HG02571 (cell line): ENCODE measurements at regions not wholly inside any gene's neighbourhood (a gene's known extent, or its start where the extent isn't known, plus 50 kb on each side); places are given as distances from the start of the nearest gene placed in this dataset.

Source experiments
- ATAC-seq: cut with Tn5 transposase; IDR thresholded peaks from one replicate; pipeline ENCODE4 v1.9.1; 2021; ENCODE audit warnings: mild to moderate bottlenecking, moderate library complexity; ENCODE audit not compliant: unreplicated experiment

DNA sequence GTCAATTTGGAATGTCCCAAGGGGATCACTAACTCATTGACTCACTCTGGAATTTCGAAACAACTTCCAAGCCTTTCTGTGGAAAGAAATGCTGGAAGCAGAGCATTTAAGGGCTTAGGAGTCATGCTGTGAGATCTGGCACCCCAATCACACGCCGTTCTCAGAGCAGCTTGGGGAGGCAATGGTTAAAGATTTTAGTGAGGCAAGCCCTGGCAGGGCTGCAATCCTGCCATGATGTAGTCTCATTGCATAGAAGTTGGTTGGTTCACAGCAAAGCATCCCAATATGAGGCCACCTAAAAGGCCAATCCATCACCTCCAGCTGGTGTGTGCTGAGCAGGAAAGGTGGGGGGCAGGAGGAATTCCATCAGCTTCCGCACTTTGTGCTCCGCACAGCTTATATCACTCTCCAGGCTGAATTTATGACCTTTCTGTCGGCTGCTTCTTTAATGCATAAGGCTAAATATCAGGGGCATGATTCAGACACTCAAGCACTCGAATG lies 1043.9 kb upstream of the POU3F3 start:
- no peak for ATAC-seq

- ATAC-seq = no peak
These were observed 1043.0 kb upstream of the POU3F3 start for GRCh38 chr2:103810875-103811274.

DNA sequence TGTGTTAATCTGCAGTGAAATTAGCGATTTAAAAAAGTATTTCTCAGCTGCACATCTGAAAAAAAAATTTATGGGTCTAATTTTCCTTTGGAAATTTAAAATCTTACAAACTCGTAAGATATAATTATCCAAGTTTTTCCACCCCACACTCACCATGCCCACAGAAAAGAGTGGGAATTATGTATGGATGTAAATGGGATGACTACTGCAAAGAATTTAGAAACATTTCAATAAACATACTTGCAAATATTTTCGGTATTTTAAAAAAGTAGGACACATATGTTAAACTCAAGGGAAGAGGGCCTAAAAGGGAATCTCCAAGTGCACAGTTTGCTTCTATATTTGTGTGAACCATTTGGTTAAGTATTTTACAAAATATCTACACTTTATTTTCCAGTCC lies 1039.9 kb upstream of the POU3F3 start:
- no peak for ATAC-seq

DNA sequence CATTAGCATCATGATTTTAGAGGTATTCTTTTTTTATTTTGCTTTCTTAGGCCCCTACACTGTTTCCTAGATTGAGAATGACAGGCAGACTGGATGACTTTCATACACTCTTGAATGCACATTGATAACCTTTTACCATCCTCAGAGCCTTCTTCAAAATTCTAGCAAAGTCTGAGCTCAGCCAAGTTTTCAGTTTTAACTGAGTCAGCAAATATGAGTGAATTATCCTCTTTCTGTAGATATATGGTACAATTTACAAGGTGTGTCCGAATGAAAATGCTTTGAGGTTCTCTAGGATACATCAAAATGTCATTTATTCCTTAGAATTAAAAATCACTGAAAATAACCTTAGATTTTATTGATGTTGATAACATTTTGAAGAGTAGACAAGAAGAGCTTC lies 1038.2 kb upstream of the POU3F3 start:
- no peak for ATAC-seq

DNA sequence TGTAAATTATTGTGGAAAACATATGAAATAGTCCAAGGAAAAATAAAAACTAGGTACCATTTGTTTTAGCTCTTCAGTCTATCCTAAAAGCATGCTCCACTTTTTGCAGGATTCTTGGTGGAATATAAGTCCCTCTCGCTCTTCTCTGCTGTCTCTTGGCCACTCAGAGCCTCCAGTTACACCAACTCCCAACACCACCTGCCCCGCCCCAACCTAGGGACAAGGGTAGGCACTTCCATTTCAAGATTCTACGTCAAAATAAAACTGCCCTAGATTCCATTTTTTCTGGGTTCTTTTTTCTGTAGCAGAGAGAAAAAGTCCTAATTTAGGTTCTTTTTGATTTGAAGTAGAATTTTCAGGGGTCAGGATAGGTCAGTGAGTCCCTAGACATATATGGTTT lies 1036.2 kb upstream of the POU3F3 start:
- ATAC-seq = no peak

DNA sequence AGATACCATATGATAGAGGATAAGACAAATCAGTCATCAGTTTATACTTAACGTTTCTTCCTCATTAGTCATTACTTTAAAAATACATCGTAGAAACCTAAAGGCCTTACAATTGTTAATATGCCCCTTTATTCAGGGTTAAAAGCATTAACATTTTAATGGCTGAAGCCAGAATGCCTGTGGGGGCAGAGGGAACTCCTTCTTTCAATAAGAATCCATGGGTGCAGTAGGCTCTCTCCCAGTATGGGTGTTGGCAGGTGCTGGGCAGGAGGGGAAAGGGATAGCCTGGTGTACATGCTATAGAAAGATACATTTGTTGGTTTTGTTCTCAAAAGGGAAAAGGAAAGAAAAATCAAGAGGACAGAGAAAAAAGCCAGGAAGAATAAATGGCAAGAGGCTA lies 1035.7 kb upstream of the POU3F3 start:
- no peak for ATAC-seq

DNA sequence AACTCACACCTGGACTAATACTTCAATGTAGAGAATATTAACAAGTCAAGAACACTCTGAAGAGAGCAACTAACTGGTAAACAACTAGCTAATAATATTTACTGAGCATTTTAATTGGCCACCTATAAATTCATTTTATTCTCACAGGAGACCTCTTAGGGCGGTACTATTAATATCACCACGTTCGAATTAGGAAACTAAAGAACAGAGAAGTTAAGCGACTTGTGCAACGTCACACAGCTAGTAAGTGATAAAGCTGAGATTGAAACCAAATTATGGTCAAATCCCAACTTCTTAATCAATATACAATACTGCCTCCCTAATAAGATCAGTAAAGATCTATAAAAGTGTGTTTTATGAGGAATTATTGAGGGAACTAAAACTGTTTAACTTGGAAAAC lies 1034.3 kb upstream of the POU3F3 start:
- no peak for ATAC-seq

- no peak for ATAC-seq
These were observed 1030.1 kb upstream of the POU3F3 start for GRCh38 chr2:103823847-103824246.

GRCh38 chr2:103847276-103847675 lies 1006.6 kb upstream of the POU3F3 start:
- ATAC-seq = no peak

GRCh38 chr2:103859238-103859637 lies 994.7 kb upstream of the POU3F3 start:
- ATAC-seq = no peak

DNA sequence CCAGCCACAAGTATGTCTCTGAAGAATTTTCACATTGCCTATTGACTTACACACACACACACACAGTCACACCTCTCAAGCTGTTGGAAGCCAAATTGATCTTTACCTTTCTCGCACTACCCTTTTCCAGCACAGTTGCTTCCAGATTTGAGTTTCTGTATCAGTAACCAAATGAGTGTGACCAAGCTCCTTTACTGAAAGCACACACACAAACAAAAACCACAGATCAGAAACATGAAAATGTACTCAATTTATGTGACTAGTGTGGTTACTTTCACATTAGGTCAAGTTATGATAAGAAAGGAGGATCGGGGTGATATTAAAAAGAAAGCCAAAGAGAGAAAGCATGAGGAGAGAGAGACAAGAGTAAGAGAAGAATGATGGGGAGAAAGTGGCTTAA lies 993.9 kb upstream of the POU3F3 start:
- no peak for ATAC-seq

DNA sequence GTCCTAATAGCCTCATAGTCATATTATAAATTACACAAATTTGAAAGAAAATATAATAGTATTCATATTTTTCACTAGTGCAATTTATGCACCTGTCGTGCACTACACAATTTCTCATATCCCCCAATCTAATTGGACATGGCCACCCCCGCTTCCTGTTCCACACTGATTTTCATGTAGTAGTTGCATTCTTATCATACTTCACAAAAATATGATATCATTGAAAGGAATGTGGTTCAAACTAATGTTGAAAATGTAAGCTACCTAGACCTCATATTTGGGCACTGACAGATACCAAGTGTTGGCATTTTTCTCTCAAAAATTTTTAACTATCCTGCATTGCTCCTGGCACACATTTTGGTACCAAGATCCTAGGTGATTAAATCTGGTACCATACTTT lies 985.5 kb upstream of the POU3F3 start:
- no peak for ATAC-seq

GRCh38 chr2:103873716-103874351 lies 980.1 kb upstream of the POU3F3 start:
- no peak for ATAC-seq

DNA sequence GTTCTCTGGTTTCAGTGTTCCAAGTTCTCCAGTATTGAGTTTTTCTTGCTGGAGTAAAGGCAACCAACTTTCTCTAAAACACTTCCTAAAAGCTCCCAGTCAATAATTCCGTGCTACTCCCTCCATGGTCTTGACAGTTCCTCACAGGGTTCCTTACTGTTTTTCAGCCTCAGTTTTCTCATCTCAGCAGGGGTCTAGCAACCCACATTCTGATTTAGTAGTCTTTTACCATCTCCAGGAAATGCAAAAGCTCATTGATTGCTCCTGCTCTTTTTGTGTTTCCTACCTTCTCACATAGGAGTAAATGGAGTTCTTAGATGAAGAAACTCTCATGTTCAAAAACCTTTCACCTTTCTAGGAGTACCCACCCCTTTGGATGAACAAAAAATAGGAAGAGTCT lies 978.8 kb upstream of the POU3F3 start:
- no peak for ATAC-seq

GRCh38 chr2:103875531-103875930 lies 978.4 kb upstream of the POU3F3 start:
- ATAC-seq = no peak

DNA sequence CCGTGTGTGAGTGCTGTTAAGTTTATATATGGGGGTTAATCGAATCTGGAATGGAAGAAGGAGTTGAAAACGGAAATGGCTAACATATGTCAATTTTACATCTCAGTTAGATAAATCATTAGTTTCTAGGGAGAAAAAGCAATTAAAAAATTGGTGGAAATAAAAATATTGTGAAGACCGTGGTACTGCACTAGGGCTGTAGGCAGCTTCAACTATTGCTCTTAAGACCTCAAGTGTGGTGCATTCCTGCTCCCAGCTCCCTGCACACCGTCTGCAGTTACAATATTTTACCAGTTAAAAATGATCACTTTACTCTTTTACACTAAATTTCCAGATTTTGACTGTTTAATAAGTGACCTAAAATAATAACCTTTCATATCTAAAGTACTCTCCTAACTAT lies 977.3 kb upstream of the POU3F3 start:
- ATAC-seq = no peak

- ATAC-seq = no peak
These were observed 974.8 kb upstream of the POU3F3 start for GRCh38 chr2:103879101-103879500.

- no peak for ATAC-seq
These were observed 973.7 kb upstream of the POU3F3 start for GRCh38 chr2:103880081-103880834.

GRCh38 chr2:103887625-103888024 lies 966.3 kb upstream of the POU3F3 start:
- no peak for ATAC-seq

GRCh38 chr2:103896182-103896581 lies 957.7 kb upstream of the POU3F3 start:
- no peak for ATAC-seq

DNA sequence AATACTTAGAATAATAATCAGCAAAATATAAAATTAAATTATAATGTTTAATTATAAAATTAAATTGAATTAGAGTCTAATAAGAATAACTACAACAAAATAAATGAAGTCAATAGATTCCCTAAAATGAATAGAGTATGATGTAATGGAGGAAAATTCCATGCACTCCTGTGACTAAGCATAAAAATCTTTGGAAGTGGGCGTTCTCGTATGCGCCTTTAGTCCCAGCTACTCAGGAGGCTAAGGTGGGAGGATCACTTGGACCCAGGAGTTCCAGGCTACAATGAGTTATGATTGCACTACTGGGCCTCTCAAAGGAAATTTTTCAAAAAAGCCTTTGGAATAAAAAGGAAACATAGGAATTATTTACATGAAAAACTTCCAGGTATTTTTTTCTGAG lies 955.4 kb upstream of the POU3F3 start:
- no peak for ATAC-seq

GRCh38 chr2:103902347-103902746 lies 951.6 kb upstream of the POU3F3 start:
- no peak for ATAC-seq

- ATAC-seq = no peak
These were observed 932.8 kb upstream of the POU3F3 start for GRCh38 chr2:103921161-103921560.
